ENCODE measurements at regions not wholly inside any gene's neighbourhood (a gene's known extent, or its start where the extent isn't known, plus 50 kb on each side); places are given as distances from the start of the nearest gene placed in this dataset.

DNA sequence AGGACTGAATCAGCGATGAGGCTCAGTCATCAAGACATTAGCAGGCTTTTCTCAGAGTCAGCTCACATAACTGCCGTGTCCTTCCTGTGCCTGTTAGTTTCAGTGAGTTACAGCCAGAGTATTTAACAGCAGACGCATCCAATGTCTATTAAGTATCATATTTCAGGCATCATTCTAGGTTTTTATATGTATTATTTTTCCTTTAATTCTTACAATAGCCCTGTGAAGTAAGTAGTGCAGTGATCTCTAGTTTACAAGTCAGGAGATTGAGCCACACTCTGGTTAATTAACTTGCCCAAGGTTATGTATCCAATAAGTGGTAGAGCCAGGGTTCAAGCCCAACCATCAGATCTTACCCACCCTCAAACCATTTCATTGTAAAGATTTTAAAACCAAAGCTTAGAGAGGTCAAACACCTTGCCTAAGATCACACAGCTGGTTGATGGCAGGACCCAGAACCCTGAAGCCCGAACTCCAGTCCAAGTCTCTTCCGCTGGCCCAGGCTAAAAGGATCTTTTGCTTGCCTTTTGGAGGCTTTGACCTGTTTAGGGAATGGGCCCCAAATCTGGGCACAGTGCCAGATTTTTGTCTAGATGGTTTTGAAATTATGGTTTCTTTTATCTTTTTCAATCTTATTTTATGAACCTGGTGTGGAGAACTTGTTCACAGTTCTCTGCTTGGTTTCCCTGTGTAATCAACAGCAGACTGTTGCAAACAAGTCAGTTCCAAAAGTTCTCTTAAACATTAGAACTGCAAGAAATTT is 261.2 kb upstream of the CLINT1 start:
- DNase-seq: no peak
- no peak overlapping the region for H4K8ac ChIP-seq (ENCODE audit: low read length)
- peak overlapping the region in 1 of 2 experiments; percentile 15 for H3K4me3 ChIP-seq (ENCODE audit: insufficient read depth in 1 of 2, low read depth in 1 of 2, low read length in 2 of 2)
- H3K27me3 ChIP-seq (ENCODE audit: control insufficient read depth in 1 of 2, insufficient read depth in 1 of 2, low read length in 2 of 2): no peaks in the 10 kb centered on the region
- H2BK120ac ChIP-seq (ENCODE audit: low read depth, low read length): no peak overlapping the region
- H3K14ac ChIP-seq (ENCODE audit: low read length in 2 of 2): no peak overlapping the region
- H3K9ac ChIP-seq (ENCODE audit: low read length): peak overlapping the region; percentile 50
- no peak overlapping the region for H3K4ac ChIP-seq (ENCODE audit: low read depth in 1 of 2, low read length in 2 of 2)
- no peak overlapping the region for H3K27ac ChIP-seq (ENCODE audit: low read length, poor library complexity, severe bottlenecking)
- no peak overlapping the region for H2BK12ac ChIP-seq (ENCODE audit: low read length in 2 of 2)
- H3K23ac ChIP-seq (ENCODE audit: low read length in 2 of 2): no peak overlapping the region
- H3K9me3 ChIP-seq (ENCODE audit: control insufficient read depth, low read length): no peaks in the 10 kb centered on the region
- no peak overlapping the region for H4K91ac ChIP-seq (ENCODE audit: low read length)
- no peak overlapping the region for H2AK5ac ChIP-seq (ENCODE audit: low read length, severe bottlenecking)
- WGBS: 90% methylated on average over 3 of the region's 5 CpGs
- H2BK15ac ChIP-seq (ENCODE audit: low read depth, poor library complexity, severe bottlenecking): no peak overlapping the region
- no peaks in the 10 kb centered on the region for H3K79me1 ChIP-seq (replicated peaks; ENCODE audit: low read length, poor library complexity, severe bottlenecking)
- H3K36me3 ChIP-seq (ENCODE audit: control insufficient read depth in 1 of 2, insufficient read depth in 2 of 2, low read depth in 1 of 2, low read length in 2 of 2): no peaks in the 10 kb centered on the region
- H3K18ac ChIP-seq (ENCODE audit: low read depth in 1 of 2, low read length in 2 of 2): no peak overlapping the region
- H3K4me2 ChIP-seq (ENCODE audit: low read length, poor library complexity, severe bottlenecking): no peak overlapping the region
- no peak overlapping the region for H2AFZ ChIP-seq (ENCODE audit: low read depth, low read length)
- no peaks in the 10 kb centered on the region for H3K4me1 ChIP-seq (ENCODE audit: control insufficient read depth, insufficient read depth, low read depth, low read length)
- H2BK5ac ChIP-seq (ENCODE audit: low read depth, low read length, poor library complexity, severe bottlenecking): no peak overlapping the region

DNA sequence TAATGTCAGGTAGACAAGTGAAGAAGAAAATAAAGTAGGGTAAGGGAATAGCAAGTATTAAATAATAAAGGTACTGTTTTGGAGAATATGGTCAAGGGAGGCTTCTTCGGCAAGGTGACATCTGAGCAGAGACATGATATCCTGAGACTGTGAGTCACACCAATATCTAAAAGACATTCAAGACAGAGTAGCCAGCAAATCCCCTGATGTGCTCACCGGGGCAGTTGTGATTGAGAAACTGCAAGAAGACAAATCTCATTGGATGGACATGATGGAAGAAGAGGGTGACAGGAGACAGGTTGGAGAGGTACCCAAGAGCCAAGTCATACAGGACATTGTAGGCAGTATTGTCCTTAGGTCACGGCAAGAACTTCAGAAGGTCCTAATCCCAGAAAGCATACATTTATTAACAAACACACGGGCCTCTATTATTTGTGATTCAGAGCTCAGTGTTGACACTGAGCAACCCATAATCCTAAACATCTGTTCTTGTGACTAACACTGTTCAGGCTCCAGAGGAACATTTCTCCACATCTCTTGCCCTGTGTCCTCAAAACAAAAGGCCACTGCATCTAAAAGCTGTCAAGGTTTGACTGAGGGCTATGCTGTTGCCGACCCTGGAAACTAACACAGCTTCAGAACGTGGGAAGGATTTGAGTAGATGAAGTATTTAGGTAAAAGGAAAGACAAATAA is 258.7 kb upstream of the CLINT1 start:
- DNase-seq: peak; percentile 32
- Histone ChIP-seq H3K9me3 (ENCODE audit: control insufficient read depth, low read length) (no peaks in the 10 kb centered on the region), H2BK5ac (ENCODE audit: low read depth, low read length, poor library complexity, severe bottlenecking) (no peak overlapping the region), H3K27ac (ENCODE audit: low read length, poor library complexity, severe bottlenecking) (no peak overlapping the region), H2BK12ac (ENCODE audit: low read length in 2 of 2) (no peak overlapping the region), H3K36me3 (ENCODE audit: control insufficient read depth in 1 of 2, insufficient read depth in 2 of 2, low read depth in 1 of 2, low read length in 2 of 2) (no peaks in the 10 kb centered on the region), H3K27me3 (ENCODE audit: control insufficient read depth in 1 of 2, insufficient read depth in 1 of 2, low read length in 2 of 2) (no peaks in the 10 kb centered on the region), H3K4me2 (ENCODE audit: low read length, poor library complexity, severe bottlenecking) (no peak overlapping the region), H3K23ac (ENCODE audit: low read length in 2 of 2) (no peak overlapping the region), H3K18ac (ENCODE audit: low read depth in 1 of 2, low read length in 2 of 2) (no peak overlapping the region), H2BK120ac (ENCODE audit: low read depth, low read length) (no peak overlapping the region), H2BK15ac (ENCODE audit: low read depth, poor library complexity, severe bottlenecking) (no peak overlapping the region), H3K4ac (ENCODE audit: low read depth in 1 of 2, low read length in 2 of 2) (no peak overlapping the region), H2AFZ (ENCODE audit: low read depth, low read length) (no peak overlapping the region), H3K79me1 (replicated peaks; ENCODE audit: low read length, poor library complexity, severe bottlenecking) (no peaks in the 10 kb centered on the region), H3K9ac (ENCODE audit: low read length) (peak overlapping the region; percentile 57), H3K4me3 (ENCODE audit: insufficient read depth in 1 of 2, low read depth in 1 of 2, low read length in 2 of 2) (peak overlapping the region in 1 of 2 experiments; percentile 5), H3K4me1 (ENCODE audit: control insufficient read depth, insufficient read depth, low read depth, low read length) (no peaks in the 10 kb centered on the region), H4K91ac (ENCODE audit: low read length) (no peak overlapping the region), H2AK5ac (ENCODE audit: low read length, severe bottlenecking) (no peak overlapping the region), H3K14ac (ENCODE audit: low read length in 2 of 2) (no peak overlapping the region), H4K8ac (ENCODE audit: low read length) (no peak overlapping the region)
- 63% methylated on average over 4 of the region's 6 CpGs for WGBS

GRCh38 chr5:158116965-158117364 is 258.0 kb upstream of the CLINT1 start:
- Histone ChIP-seq H2BK5ac (ENCODE audit: low read depth, low read length, poor library complexity, severe bottlenecking) (no peak overlapping the region), H2AFZ (ENCODE audit: low read depth, low read length) (no peak overlapping the region), H2AK5ac (ENCODE audit: low read length, severe bottlenecking) (no peak overlapping the region), H3K36me3 (ENCODE audit: control insufficient read depth in 1 of 2, insufficient read depth in 2 of 2, low read depth in 1 of 2, low read length in 2 of 2) (no peaks in the 10 kb centered on the region), H3K27me3 (ENCODE audit: control insufficient read depth in 1 of 2, insufficient read depth in 1 of 2, low read length in 2 of 2) (no peaks in the 10 kb centered on the region), H3K79me1 (replicated peaks; ENCODE audit: low read length, poor library complexity, severe bottlenecking) (no peaks in the 10 kb centered on the region), H2BK15ac (ENCODE audit: low read depth, poor library complexity, severe bottlenecking) (no peak overlapping the region), H3K23ac (ENCODE audit: low read length in 2 of 2) (no peak overlapping the region), H2BK12ac (ENCODE audit: low read length in 2 of 2) (no peak overlapping the region), H3K9ac (ENCODE audit: low read length) (peak overlapping the region; percentile 57), H3K27ac (ENCODE audit: low read length, poor library complexity, severe bottlenecking) (no peak overlapping the region), H3K14ac (ENCODE audit: low read length in 2 of 2) (no peak overlapping the region), H4K8ac (ENCODE audit: low read length) (no peak overlapping the region), H3K9me3 (ENCODE audit: control insufficient read depth, low read length) (no peaks in the 10 kb centered on the region), H3K4me2 (ENCODE audit: low read length, poor library complexity, severe bottlenecking) (no peak overlapping the region), H2BK120ac (ENCODE audit: low read depth, low read length) (no peak overlapping the region), H4K91ac (ENCODE audit: low read length) (no peak overlapping the region), H3K18ac (ENCODE audit: low read depth in 1 of 2, low read length in 2 of 2) (no peak overlapping the region), H3K4me1 (ENCODE audit: control insufficient read depth, insufficient read depth, low read depth, low read length) (no peaks in the 10 kb centered on the region), H3K4me3 (ENCODE audit: insufficient read depth in 1 of 2, low read depth in 1 of 2, low read length in 2 of 2) (no peak overlapping the region), H3K4ac (ENCODE audit: low read depth in 1 of 2, low read length in 2 of 2) (no peak overlapping the region)
- 100% methylated on average over 1 of the region's 2 CpGs for WGBS
- no peak for DNase-seq

DNA sequence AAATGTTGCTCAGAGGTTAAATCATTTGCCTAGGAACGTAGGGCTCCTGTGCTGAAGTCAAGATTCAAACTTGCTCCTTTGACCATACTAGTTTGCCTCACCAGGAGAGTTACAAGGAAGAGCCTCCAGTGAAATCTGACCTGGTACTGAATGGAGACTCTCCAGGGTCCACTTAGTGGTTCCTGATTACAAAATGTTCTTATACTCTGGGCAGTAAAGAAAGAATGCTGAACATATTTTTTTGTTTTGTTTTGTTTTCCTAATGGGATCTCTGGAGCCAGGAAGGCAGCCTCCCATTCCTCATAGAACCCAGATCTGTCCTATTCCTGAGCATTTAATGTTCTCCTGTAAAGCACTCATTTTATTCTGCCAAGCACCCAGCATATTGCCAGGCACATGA is 256.5 kb upstream of the CLINT1 start:
- peak overlapping the region; percentile 46 for H3K9ac ChIP-seq (ENCODE audit: low read length)
- no peak overlapping the region for H3K4me2 ChIP-seq (ENCODE audit: low read length, poor library complexity, severe bottlenecking)
- no peak overlapping the region for H3K4ac ChIP-seq (ENCODE audit: low read depth in 1 of 2, low read length in 2 of 2)
- H2BK120ac ChIP-seq (ENCODE audit: low read depth, low read length): no peak overlapping the region
- no peak overlapping the region for H4K8ac ChIP-seq (ENCODE audit: low read length)
- WGBS: 39% methylated on average over 1 of the region's 1 CpG
- H3K36me3 ChIP-seq (ENCODE audit: control insufficient read depth in 1 of 2, insufficient read depth in 2 of 2, low read depth in 1 of 2, low read length in 2 of 2): no peaks in the 10 kb centered on the region
- H3K18ac ChIP-seq (ENCODE audit: low read depth in 1 of 2, low read length in 2 of 2): no peak overlapping the region
- H4K91ac ChIP-seq (ENCODE audit: low read length): no peak overlapping the region
- DNase-seq: peak; percentile 10
- no peaks in the 10 kb centered on the region for H3K4me1 ChIP-seq (ENCODE audit: control insufficient read depth, insufficient read depth, low read depth, low read length)
- H3K4me3 ChIP-seq (ENCODE audit: insufficient read depth in 1 of 2, low read depth in 1 of 2, low read length in 2 of 2): no peak overlapping the region
- no peaks in the 10 kb centered on the region for H3K27me3 ChIP-seq (ENCODE audit: control insufficient read depth in 1 of 2, insufficient read depth in 1 of 2, low read length in 2 of 2)
- no peak overlapping the region for H3K14ac ChIP-seq (ENCODE audit: low read length in 2 of 2)
- no peaks in the 10 kb centered on the region for H3K9me3 ChIP-seq (ENCODE audit: control insufficient read depth, low read length)
- no peak overlapping the region for H2AK5ac ChIP-seq (ENCODE audit: low read length, severe bottlenecking)
- no peak overlapping the region for H2BK5ac ChIP-seq (ENCODE audit: low read depth, low read length, poor library complexity, severe bottlenecking)
- no peaks in the 10 kb centered on the region for H3K79me1 ChIP-seq (replicated peaks; ENCODE audit: low read length, poor library complexity, severe bottlenecking)
- H2AFZ ChIP-seq (ENCODE audit: low read depth, low read length): no peak overlapping the region
- no peak overlapping the region for H2BK12ac ChIP-seq (ENCODE audit: low read length in 2 of 2)
- H2BK15ac ChIP-seq (ENCODE audit: low read depth, poor library complexity, severe bottlenecking): no peak overlapping the region
- H3K23ac ChIP-seq (ENCODE audit: low read length in 2 of 2): no peak overlapping the region
- no peak overlapping the region for H3K27ac ChIP-seq (ENCODE audit: low read length, poor library complexity, severe bottlenecking)

All from mesenchymal stem cell (in vitro differentiated cells and primary cell).